OCI-LY7 (cell line): ENCODE measurements at regions not wholly inside any gene's neighbourhood (a gene's known extent, or its start where the extent isn't known, plus 50 kb on each side); places are given as distances from the start of the nearest gene placed in this dataset.

Experiments used
- EZH2phosphoT487 ChIP-seq: fragments of 200-600 bp; sonication (generic); IDR thresholded peaks from 2 replicates; pipeline ENCODE4 v1.6.1; 2018; ENCODE audit warnings: low read depth, borderline replicate concordance, mild to moderate bottlenecking, mixed run types, antibody characterized with exemption, low read length, moderate library complexity, mixed read lengths
- TF ChIP-seq, protein P1 (sequence below): fragments of 200-600 bp; sonication (generic); conservative IDR thresholded peaks from 2 replicates; pipeline ENCODE4 v1.5.1; 2014; ENCODE audit warnings: mild to moderate bottlenecking, antibody characterized with exemption, low read length, moderate library complexity, mixed read lengths

DNA sequence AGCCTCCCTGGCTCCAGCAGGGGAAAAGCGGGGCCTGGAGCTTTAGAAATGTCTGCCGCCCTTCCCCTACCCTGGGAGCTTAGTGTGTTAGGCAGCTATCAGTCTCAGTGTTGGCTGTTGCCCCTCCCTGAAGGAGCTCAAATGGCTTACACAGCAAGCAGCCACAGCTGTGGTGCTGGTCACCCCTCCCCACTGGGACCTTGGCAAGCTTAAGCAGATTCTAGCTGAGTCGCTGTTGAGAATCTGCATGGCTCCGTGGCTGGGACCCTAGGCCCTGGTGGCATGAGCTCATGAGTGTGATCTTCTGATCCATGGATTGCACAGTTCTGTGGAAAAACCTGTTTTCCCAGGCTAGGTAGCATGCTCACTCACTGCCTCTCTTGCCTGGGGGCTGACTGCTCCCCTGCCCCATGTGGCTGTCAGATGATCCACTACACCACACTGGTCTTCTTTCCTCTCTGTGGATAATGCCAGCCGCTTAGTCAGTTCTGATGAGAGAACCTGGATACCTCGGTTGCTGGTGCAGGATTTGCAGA, 714.0 kb downstream of the MAFB start:
- TF ChIP-seq, protein P1, sequence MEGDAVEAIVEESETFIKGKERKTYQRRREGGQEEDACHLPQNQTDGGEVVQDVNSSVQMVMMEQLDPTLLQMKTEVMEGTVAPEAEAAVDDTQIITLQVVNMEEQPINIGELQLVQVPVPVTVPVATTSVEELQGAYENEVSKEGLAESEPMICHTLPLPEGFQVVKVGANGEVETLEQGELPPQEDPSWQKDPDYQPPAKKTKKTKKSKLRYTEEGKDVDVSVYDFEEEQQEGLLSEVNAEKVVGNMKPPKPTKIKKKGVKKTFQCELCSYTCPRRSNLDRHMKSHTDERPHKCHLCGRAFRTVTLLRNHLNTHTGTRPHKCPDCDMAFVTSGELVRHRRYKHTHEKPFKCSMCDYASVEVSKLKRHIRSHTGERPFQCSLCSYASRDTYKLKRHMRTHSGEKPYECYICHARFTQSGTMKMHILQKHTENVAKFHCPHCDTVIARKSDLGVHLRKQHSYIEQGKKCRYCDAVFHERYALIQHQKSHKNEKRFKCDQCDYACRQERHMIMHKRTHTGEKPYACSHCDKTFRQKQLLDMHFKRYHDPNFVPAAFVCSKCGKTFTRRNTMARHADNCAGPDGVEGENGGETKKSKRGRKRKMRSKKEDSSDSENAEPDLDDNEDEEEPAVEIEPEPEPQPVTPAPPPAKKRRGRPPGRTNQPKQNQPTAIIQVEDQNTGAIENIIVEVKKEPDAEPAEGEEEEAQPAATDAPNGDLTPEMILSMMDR, result no peak
- no peak for TF ChIP-seq EZH2phosphoT487
